Left lung (tissue), 4 donors: ENCODE measurements at regions not wholly inside any gene's neighbourhood (a gene's known extent, or its start where the extent isn't known, plus 50 kb on each side); places are given as distances from the start of the nearest gene placed in this dataset.

Source experiments
- ATAC-seq: fragments of 200-7000 bp; cut with Tn5 transposase; one replicate; pipeline ENCODE4 v1.9.1; 2020; ENCODE audit warnings: moderate library complexity
- DNase-seq, 4 donors: peaks; one replicate each; pipeline ENCODE4 v3.0.0-alpha.2; 2013 to 2020
- H3K27ac ChIP-seq, 2 donors: fragments of 200-600 bp; sonication (generic) in 1 of 2; one replicate each; pipeline versions ENCODE4 v1.5.0 to v1.8.0; 2020 to 2021
- H3K27me3 ChIP-seq, 2 donors: fragments of 200-600 bp; sonication (generic) in 1 of 2; one replicate each; pipeline versions ENCODE4 v1.5.0 to v1.8.0; 2020 to 2021
- H3K36me3 ChIP-seq, 2 donors: fragments of 200-600 bp; sonication (generic) in 1 of 2; one replicate each; pipeline versions ENCODE4 v1.5.0 to v1.8.0; 2020 to 2021
- H3K4me1 ChIP-seq, 2 donors: fragments of 200-600 bp; one replicate each; pipeline ENCODE4 v1.8.0; 2021
- H3K4me3 ChIP-seq, 2 donors: fragments of 200-600 bp; sonication (generic) in 1 of 2; one replicate each; pipeline versions ENCODE4 v1.5.0 to v1.8.0; 2020 to 2021; ENCODE audit warnings: mild to moderate bottlenecking in 1 of 2
- H3K9me3 ChIP-seq, 2 donors: fragments of 200-600 bp; sonication (generic) in 1 of 2; one replicate each; pipeline versions ENCODE4 v1.5.0 to v1.8.0; 2020 to 2021
- CTCF ChIP-seq, 2 donors: fragments of 200-600 bp; sonication (generic) in 1 of 2; IDR thresholded peaks; one replicate each; pipeline versions ENCODE4 v1.5.0 to v1.8.0; 2021; ENCODE audit warnings: antibody characterized with exemption in 2 of 2
- intact Hi-C, 2 donors: fragments of 100-400 bp; cut with DNase I; formaldehyde crosslinking; loops; one replicate each; pipeline versions ENCODE4 v1.11.2 to v1.14.2; 2022
- donor health status: DM: no; HTN: yes; CAD: no.
- donor health status: DM: no; HTN: no; CAD: no.

DNA sequence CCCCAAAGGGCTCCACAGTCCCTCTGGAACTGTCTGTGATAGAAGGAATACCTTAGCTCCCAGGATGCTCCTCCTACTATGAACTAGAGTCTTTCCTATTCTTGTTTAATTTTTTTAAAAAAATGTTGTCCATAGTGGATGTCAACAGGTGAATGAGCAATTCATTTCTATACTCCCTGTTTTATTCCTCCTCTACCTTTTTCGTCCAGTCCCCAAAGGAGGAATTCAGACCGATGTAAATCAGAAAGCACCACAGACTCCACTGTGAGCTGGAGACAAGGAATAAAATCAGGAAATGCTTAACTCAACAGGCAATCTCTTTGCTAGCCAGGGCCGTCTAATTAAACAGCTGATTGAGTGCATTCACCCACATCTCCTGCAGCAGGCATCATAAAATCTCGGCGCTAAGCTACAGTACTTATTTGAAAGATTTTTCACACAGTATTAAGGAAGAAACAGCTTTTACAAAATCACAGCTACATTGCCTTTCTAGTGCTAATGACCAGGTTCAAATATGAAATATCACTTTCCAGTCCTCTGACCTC lies 381.6 kb downstream of the SIPA1L2 start:
- no peaks in the 10 kb centered on the region for H3K9me3 ChIP-seq
- intact Hi-C loops: no loop called here
- H3K36me3 ChIP-seq: no peaks in the 10 kb centered on the region
- no peaks in the 10 kb centered on the region for H3K4me1 ChIP-seq
- peaks cover 0 to 20% of the 10 kb centered on the region in 2 donors for H3K27me3 ChIP-seq
- no peak overlapping the region for H3K4me3 ChIP-seq
- no peak for TF ChIP-seq CTCF (IDR thresholded peaks at IDR 0.05)
- ATAC-seq: no peak
- DNase-seq: no peak
- H3K27ac ChIP-seq: no peak overlapping the region

DNA sequence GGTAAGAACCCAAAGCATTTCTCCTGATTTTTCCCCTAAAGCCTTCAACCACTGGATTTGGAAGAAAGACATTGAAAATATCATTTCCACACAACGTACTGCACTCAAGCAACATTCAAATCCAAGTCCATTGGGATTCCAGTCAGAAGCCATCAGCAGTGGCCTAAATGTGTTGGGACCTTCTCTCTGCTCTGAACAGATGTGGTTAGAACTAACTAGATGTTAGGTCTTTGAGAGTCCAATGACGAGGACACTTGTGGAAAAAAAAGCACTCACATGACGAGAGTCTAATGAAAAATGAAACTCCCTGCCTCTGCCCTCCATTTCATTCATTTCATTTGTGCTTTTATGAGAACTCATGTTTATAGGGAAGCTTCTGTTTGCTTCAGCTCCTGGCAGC lies 382.3 kb downstream of the SIPA1L2 start:
- DNase-seq: no peak
- Histone ChIP-seq H3K27ac (no peak overlapping the region), H3K36me3 (no peaks in the 10 kb centered on the region), H3K4me3 (no peak overlapping the region), H3K4me1 (no peaks in the 10 kb centered on the region), H3K27me3 (peaks cover 0 to 14% of the 10 kb centered on the region in 2 donors), H3K9me3 (no peaks in the 10 kb centered on the region)
- TF ChIP-seq CTCF (IDR thresholded peaks at IDR 0.05): no peak
- intact Hi-C loops: no loop called here
- ATAC-seq: no peak

DNA sequence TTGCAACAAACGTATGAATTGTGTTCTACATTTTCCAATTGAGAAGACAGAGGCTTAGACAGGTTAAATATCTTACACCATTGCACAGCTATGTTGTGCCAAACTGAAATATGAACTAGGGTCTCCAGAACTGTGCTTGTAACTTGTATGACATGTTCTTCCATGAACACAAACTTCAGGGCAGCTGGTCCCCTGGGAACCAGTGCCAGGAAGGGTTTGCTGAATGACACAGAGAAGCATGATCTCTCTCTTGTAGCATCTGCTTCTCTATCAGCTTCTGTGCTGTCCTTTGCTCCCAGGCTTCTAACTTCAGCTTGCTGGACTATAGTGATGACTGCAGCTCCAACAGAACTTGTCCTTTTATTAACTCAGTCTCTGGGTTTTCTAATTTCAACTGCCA lies 385.5 kb downstream of the SIPA1L2 start:
- intact Hi-C loops: no loop called here
- no peaks in the 10 kb centered on the region for H3K36me3 ChIP-seq
- peaks cover 0 to 6% of the 10 kb centered on the region in 2 donors for H3K27me3 ChIP-seq
- no peak for TF ChIP-seq CTCF (IDR thresholded peaks at IDR 0.05)
- H3K27ac ChIP-seq: no peak overlapping the region
- no peak for DNase-seq
- H3K4me3 ChIP-seq: no peak overlapping the region
- ATAC-seq: no peak
- H3K9me3 ChIP-seq: no peaks in the 10 kb centered on the region
- H3K4me1 ChIP-seq: no peaks in the 10 kb centered on the region

DNA sequence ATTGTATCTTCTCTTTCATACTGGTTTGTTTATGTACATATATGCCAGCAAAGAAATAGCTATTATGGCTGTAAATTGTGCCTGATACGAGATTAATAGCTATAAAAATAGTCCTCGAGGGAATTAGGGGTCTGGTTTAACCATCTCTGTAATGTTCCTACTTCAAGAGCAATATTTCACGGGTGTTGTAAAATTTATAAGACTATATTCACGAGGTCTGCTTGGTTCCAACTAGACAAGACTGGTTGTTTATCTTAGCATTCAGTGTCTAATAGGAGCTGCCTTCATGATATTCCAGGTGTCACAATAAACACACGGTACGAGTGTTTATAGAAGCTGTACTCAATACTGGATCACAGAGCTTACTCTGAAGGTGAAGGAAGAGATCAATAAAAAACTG lies 389.9 kb downstream of the SIPA1L2 start:
- H3K9me3 ChIP-seq: no peaks in the 10 kb centered on the region
- no peak overlapping the region for H3K4me3 ChIP-seq
- ATAC-seq (no peak), DNase-seq (no peak)
- no peaks in the 10 kb centered on the region for H3K36me3 ChIP-seq
- peaks cover 0 to 6% of the 10 kb centered on the region in 2 donors for H3K27me3 ChIP-seq
- intact Hi-C loops: no loop called here
- H3K4me1 ChIP-seq: no peaks in the 10 kb centered on the region
- TF ChIP-seq CTCF (IDR thresholded peaks at IDR 0.05): no peak
- H3K27ac ChIP-seq: no peak overlapping the region

DNA sequence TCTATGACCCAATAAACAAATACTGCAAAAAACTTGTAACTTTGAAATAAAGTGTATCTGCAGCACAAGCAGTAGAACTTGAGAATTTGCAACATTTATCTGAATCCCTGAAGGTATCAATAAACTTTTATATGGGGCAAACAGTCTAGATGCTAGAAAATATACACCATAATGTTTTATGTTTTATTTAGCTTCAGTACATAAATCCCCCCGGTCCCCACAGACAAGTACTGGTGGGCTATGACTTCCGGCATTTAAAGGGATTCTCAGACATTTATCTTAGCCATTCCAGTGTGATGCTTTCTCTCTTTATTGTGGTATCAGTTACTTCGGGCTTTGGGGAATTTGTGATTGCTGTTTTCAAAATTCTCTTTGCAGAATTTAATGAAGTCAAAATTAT lies 390.4 kb downstream of the SIPA1L2 start:
- no peaks in the 10 kb centered on the region for H3K36me3 ChIP-seq
- no peak for ATAC-seq
- H3K27ac ChIP-seq: no peak overlapping the region
- no peaks in the 10 kb centered on the region for H3K9me3 ChIP-seq
- H3K4me3 ChIP-seq: no peak overlapping the region
- H3K4me1 ChIP-seq: no peaks in the 10 kb centered on the region
- no peak for TF ChIP-seq CTCF (IDR thresholded peaks at IDR 0.05)
- peaks cover 0 to 6% of the 10 kb centered on the region in 2 donors for H3K27me3 ChIP-seq
- no peak for DNase-seq
- intact Hi-C loops: no loop called here
